ENCODE measurements at regions not wholly inside any gene's neighbourhood (a gene's known extent, or its start where the extent isn't known, plus 50 kb on each side); places are given as distances from the start of the nearest gene placed in this dataset.

DNA sequence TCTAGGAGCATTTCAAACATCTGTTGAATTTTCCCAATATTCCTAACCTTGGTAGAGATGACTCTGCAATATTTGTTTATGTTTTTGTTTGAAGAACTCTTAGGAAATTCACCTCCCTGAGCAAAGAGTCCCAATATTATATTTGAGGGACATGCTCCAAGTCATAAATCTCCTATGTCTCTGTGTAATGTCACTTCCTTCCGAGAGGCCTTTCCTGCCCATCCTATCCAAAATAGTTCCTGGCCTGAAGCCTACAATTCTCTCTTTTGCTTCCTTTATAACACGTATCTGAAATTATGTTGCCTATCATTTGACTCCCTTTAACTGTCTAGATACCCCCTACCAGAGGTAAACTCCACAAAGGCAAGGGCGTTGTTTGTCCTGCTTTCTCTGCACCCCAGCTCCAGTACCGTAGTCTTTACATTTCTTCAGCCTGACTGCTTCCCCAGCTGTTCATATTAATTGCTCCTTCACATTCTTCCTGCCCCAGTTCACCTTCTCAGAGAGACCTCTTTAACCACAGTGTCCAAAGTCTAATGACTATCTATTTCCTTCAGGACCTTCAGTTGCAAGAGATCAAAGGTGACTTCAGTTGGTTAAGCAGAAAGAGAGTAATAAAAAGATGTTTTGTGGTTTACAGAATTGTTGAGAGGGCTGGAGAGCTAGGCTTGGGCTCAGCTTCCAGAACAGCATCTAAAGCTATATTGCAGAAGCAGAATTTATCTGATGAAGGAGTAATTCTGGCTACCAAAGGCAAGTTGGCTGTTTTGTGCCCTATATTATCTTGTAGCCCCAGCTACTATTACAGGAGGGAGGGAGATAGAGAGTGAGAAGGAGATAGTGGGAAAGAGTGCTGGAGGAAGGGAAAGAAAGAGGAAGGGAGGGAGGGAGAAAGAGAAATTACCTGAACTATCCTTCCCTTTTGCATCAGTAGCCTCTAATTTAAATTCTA, 109.3 kb upstream of the TMEM161B start:
- intact Hi-C loops (cut with micrococcal nuclease): no loop called here

DNA sequence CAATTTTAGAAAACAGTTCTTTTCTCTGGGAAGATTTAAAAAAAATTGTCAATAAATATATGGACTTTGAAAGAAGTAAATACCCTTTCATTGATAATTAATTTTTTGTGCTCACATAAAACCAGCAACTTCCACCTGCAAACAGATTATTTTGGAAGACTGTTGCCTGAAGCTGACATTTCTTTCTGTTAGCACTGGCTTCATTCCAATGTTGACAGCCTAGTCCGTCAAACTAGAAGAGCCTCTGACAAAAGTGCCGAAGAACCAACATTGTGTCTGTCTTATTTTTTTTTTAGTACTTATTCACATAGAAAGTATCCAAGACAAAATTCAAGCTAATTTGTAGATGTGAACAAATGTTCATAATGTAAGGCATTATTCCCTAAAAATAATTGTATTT, 108.6 kb upstream of the TMEM161B start:
- intact Hi-C loops (cut with micrococcal nuclease): no loop called here

DNA sequence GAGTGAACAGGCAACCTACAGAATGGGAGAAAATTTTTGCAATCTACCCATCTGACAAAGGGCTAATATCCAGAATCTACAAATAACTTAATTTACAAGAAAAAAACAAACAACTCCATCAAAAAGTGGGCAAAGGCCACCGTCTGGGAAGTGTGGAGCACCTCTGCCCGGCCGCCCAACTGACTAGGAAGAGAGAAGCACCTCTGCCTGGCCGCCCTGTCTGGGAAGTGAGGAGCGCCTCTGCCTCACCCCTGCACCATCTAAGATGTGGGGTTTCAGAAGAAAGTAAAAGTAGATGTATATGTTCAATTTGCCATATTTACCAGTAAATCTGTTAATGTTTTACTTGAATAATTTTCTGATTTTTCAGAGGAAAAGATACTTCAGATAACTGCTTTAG, 108.1 kb upstream of the TMEM161B start:
- intact Hi-C loops (cut with micrococcal nuclease): no loop called here

- intact Hi-C loops (cut with micrococcal nuclease): no loop called here
Measured at GRCh38 chr5:88374391-88374790, 105.7 kb upstream of the TMEM161B start.

DNA sequence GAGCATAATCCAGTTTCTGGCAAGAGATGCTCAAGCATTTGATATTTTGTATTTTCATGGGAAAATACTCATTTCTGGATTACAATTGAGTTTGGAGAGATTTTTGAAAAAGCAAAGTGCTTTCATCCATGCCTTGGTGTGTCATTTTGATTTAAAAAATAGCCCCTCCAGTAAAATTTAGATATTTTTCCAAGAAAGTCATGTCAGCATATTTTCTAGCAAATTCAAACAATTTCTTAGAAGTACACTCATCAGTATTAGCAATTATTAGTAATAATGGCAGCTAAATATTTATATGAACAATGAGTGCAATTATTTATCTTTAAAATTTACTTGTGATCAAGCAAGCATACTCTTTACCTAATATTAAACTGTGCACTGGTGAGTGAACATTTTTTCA, 102.2 kb upstream of the TMEM161B start:
- intact Hi-C loops (cut with micrococcal nuclease): no loop called here

DNA sequence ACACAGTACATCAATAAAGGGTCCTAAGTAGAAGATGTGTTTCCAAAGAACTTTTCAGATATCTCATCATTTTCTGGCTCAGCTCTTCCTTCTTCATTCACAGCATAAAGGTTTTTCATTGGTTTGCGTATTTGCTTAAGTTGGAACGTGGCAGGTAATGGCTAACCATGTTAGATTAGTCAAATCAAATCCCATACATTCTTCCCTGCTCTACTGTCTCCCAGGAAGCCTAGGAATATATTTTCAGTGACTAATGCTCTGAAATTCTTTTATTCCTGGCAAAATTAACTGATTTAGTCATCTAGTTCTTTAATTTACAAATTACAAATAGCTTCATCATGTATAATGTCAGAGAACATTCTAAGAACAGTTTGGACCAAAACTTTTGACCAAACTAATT, 99.6 kb upstream of the TMEM161B start:
- intact Hi-C loops (cut with micrococcal nuclease): no loop called here

DNA sequence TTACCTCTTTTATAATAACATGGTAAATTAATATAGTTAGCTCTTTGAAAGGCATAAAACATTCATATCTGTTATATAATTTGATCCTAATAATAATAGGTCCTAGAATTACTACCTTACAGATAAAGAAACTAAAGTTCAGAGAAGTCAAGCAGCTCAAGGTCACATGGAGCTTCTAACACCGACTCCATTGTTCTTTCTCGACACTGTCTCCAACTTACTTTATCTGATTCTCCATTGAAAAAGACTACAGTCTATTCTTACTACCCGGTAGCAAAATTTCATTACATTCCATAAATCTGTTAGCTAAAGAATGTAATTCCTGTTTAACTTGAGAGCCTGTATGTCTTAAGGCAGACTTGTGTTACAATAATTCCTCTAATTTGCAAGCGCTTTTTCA, 96.3 kb upstream of the TMEM161B start:
- intact Hi-C loops (cut with micrococcal nuclease): no loop called here

DNA sequence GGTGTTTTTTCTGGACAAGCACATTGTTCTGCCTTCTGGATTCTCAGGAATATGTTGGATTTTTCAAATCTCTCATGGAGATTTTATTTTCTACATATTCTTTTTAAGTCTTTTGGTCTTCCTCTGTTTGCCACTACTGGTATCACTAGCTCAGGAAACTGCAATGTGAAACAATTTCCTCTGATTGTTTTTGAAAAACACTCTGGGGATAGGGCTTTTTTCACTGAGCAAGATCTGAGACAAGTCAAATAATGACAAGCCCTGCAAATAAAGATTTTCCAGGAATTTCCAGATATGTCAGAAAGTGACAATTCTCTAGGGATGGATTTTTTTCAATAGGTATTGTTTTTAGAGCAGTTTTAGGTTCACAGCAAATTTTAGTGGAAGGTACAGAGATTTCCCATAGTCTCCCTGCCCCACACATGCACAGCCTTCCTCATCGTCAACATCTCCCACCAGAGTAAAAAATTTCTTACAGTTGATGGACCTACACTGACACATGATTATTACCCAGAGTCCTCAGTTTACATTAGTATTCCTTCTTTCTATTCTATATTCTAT, 86.9 kb upstream of the TMEM161B start:
- intact Hi-C loops (cut with micrococcal nuclease): no loop called here

DNA sequence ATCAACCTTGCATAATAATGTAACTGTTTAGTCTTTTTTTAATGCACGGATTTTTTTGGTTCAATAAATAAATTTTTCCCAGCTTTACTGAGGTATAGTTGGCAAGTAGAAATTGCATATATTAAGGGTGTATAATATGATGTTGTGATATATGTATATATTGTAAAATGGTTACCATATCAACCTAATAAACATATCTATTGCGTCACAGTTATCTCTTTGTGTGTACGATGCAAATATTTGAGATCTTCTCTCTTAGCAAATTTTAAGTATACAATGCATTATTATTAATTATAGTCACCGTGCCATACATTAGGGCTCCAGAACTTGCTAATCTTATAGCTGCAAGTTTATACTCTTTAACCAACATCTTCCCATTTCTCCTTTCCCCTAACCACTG, 57.2 kb upstream of the TMEM161B start:
- intact Hi-C loops (cut with micrococcal nuclease): no loop called here

- intact Hi-C loops (cut with micrococcal nuclease): no loop called here
Measured at GRCh38 chr5:88322785-88323184, 54.1 kb upstream of the TMEM161B start.

Data from T-helper 2 cell treated with Interferon-gamma antibody and Interleukin-4, amounts not matched to agents 100 ng/mL and 5 ng/mL, for 36 hours (primary cell).